ENCODE measurements at regions not wholly inside any gene's neighbourhood (a gene's known extent, or its start where the extent isn't known, plus 50 kb on each side); places are given as distances from the start of the nearest gene placed in this dataset.

DNA sequence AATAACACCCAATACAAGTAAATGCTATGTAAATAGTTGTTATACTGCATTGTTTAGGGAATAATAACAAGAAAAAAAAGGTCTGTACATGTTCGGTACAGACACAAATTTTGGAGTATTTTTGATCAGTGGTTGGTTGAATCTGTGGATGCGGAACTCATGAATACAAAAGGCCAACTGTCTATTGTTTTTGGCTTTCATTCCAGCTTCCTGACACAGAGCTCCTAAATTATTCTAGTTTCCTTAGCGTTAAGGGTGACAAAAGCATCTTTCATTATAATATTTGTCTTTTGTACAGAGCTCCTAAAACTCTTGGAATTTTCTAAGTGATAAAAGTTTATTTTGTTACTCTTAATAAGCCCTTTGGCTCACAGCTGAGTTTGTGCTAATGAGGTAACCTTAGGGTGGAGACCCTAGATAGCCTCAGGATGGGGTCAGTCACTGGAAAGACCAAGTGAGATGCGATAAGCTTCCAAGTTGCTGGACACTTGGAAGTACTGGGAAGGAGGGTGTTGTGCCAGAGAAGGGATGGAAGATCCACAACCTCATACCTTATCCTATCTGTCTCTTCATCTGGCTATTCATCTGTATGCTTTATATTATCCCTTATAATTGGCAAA lies 57.4 kb upstream of the PRRC2C start:
- TF ChIP-seq KLF5 (IDR thresholded peaks at IDR 0.05; ENCODE audit: partially characterized antibody) (no peak), NR2C2 (IDR thresholded peaks at IDR 0.05; ENCODE audit: borderline replicate concordance, control insufficient read depth, insufficient read length, low read depth) (no peak), RAD21 (IDR thresholded peaks at IDR 0.05; ENCODE audit: insufficient read depth, low read depth, low read length) (no peak), MEF2B (IDR thresholded peaks at IDR 0.05; ENCODE audit: partially characterized antibody, poor library complexity, severe bottlenecking) (no peak), MTA3 (IDR thresholded peaks at IDR 0.05; ENCODE audit: borderline replicate concordance, low read length) (no peak), TAF1 (IDR thresholded peaks at IDR 0.05; ENCODE audit: borderline replicate concordance, low read depth, low read length) (no peak), CEBPB (IDR thresholded peaks at IDR 0.05; ENCODE audit: borderline replicate concordance in 1 of 2, low read depth in 2 of 2, low read length in 2 of 2) (no peak)
- TF ChIP-seq, protein P1, sequence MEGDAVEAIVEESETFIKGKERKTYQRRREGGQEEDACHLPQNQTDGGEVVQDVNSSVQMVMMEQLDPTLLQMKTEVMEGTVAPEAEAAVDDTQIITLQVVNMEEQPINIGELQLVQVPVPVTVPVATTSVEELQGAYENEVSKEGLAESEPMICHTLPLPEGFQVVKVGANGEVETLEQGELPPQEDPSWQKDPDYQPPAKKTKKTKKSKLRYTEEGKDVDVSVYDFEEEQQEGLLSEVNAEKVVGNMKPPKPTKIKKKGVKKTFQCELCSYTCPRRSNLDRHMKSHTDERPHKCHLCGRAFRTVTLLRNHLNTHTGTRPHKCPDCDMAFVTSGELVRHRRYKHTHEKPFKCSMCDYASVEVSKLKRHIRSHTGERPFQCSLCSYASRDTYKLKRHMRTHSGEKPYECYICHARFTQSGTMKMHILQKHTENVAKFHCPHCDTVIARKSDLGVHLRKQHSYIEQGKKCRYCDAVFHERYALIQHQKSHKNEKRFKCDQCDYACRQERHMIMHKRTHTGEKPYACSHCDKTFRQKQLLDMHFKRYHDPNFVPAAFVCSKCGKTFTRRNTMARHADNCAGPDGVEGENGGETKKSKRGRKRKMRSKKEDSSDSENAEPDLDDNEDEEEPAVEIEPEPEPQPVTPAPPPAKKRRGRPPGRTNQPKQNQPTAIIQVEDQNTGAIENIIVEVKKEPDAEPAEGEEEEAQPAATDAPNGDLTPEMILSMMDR (IDR thresholded peaks at IDR 0.05 in 2 of 3, conservative IDR thresholded peaks at IDR 0.05 in 1 of 3; ENCODE audit: control insufficient read depth in 2 of 3, extremely low read depth in 1 of 3, insufficient read depth in 1 of 3, low read depth in 3 of 3, low read length in 3 of 3): no peak

All from GM12878 (cell line).